ENCODE measurements at regions not wholly inside any gene's neighbourhood (a gene's known extent, or its start where the extent isn't known, plus 50 kb on each side); places are given as distances from the start of the nearest gene placed in this dataset.

DNA sequence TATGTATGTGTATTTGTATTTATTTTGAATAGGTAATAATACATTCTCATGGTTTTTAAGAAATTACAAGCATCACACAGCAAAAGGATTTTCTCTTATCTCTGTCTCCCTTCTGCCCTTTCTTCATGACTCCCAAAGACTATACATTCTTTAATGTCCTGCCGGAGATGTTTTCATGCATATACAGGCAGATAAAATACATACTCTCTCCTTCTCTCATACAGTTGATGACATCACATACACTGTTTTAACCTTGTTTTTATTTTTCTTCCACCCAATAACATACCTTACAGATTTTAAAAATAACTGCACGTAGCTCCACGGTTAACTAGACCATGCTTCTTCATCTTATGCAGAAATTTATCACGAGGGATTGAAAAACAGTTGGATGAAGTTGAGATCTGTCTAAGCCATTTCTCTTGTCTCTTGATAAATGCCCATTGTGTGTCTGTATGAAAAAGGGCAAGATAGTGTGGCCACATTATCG, 249.8 kb downstream of the EDEM1 start:
- TF ChIP-seq CTCF (IDR thresholded peaks at IDR 0.05; ENCODE audit: insufficient read depth, low read depth, low read length) (no peak), EZH2 (IDR thresholded peaks at IDR 0.05; ENCODE audit: insufficient read depth, low read length) (no peak)
